ENCODE measurements at regions not wholly inside any gene's neighbourhood (a gene's known extent, or its start where the extent isn't known, plus 50 kb on each side); places are given as distances from the start of the nearest gene placed in this dataset.
A peak's percentile ranks its signal among the peaks of the same experiment; 100 is the strongest.

GRCh38 chr4:138111462-138112000, 130.6 kb downstream of the SLC7A11 start:
- intact Hi-C loops (cut with micrococcal nuclease) = no loop called here

More at GRCh38 chr4:138111462-138112000, 130.6 kb downstream of the SLC7A11 start:
- no peak overlapping the region for H3K56ac ChIP-seq (ENCODE audit: extremely low read depth, insufficient read depth, low read length)
- peak overlapping the region; percentile 18 for H2AFZ ChIP-seq (replicated peaks; ENCODE audit: low read length, poor library complexity)
- H3K4me1 ChIP-seq (ENCODE audit: control insufficient read depth, insufficient read depth, low read length) = peaks cover 5% of the 10 kb centered on the region
- BruUV-seq (replicated peaks) = no TSS peak
- no peak overlapping the region for H3K14ac ChIP-seq (replicated peaks; ENCODE audit: low read depth, low read length)
- no peaks in the 10 kb centered on the region; the same call in 1 of the 2 replicates for H3K9me3 ChIP-seq (ENCODE audit: control insufficient read depth, insufficient read depth, low read length)
- ChIA-PET POLR2A (ENCODE audit: unreplicated experiment) (no interaction called here), CTCF (interaction anchor here (1.4 kb wide), 1 partner anchor 21 kb away, joined by 4 read pairs; no protein-coding TSS in a partner anchor)
- no peak overlapping the region; the same call in 1 of the 2 replicates for H2AK5ac ChIP-seq (ENCODE audit: low read depth, low read length)
- H3K4me2 ChIP-seq (ENCODE audit: low read depth, low read length) = no peak overlapping the region
- peak overlapping the region; percentile 21; the same call in 1 of the 2 replicates for H2BK20ac ChIP-seq (ENCODE audit: low read depth, low read length)
- no peak overlapping the region for H3K23ac ChIP-seq (ENCODE audit: low read depth, low read length)
- no peaks in the 10 kb centered on the region for H3K36me3 ChIP-seq (ENCODE audit: control insufficient read depth, insufficient read depth, low read length)
- TF ChIP-seq MAFK (IDR thresholded peaks at IDR 0.05; ENCODE audit: low read depth, low read length) (no peak), MXI1 (IDR thresholded peaks at IDR 0.05; ENCODE audit: borderline replicate concordance, low read depth, low read length) (no peak)
- no peak overlapping the region for H2BK15ac ChIP-seq (ENCODE audit: low read depth, low read length)
- no peak overlapping the region for H4K91ac ChIP-seq (ENCODE audit: insufficient read depth, low read depth, low read length)
- no CpG with 5 or more reads among the region's 3 CpGs for WGBS, 2 experiments (ENCODE audit: extremely low coverage in 2 of 2, insufficient read length in 1 of 2)
- no peak overlapping the region for H3K18ac ChIP-seq (ENCODE audit: low read depth, low read length)
- in situ Hi-C loops (cut with MboI; ENCODE audit: low sequenced_read_pairs) = no loop called here
- H4K20me1 ChIP-seq (ENCODE audit: insufficient read depth, low read length) = no peaks in the 10 kb centered on the region
- H3K4ac ChIP-seq (ENCODE audit: low read depth, low read length) = no peak overlapping the region
- H4K5ac ChIP-seq (ENCODE audit: low read depth, low read length) = no peak overlapping the region
- no peak overlapping the region for H2BK5ac ChIP-seq (ENCODE audit: low read depth, low read length, poor library complexity, severe bottlenecking)
- H3K4me3 ChIP-seq (ENCODE audit: insufficient read depth, low read depth, low read length) = no peak overlapping the region
- H2BK120ac ChIP-seq (ENCODE audit: low read depth, low read length) = peak overlapping the region; percentile 6; the same call in 1 of the 2 replicates
- H3K27me3 ChIP-seq (ENCODE audit: control insufficient read depth, insufficient read depth, low read length) = no peaks in the 10 kb centered on the region
- ATAC-seq (ENCODE audit: low read depth) = 0 out of 2 replicates have a peak, but pooled peaks have one; percentile 21
- H3K79me1 ChIP-seq (ENCODE audit: low read depth in 1 of 2, low read length in 2 of 2) = no peaks in the 10 kb centered on the region
- H4K8ac ChIP-seq (ENCODE audit: low read depth in 2 of 2, low read length in 2 of 2) = peak overlapping the region in 1 of 2 experiments; percentile 58; a peak in 1 of 4 replicates
- no peak overlapping the region for H2AK9ac ChIP-seq (replicated peaks; ENCODE audit: low read depth, low read length, poor library complexity)
- 0 out of 2 replicates have a peak, but pooled peaks cover 3% of the 10 kb centered on the region for H3K9me1 ChIP-seq (ENCODE audit: insufficient read depth, low read length)
- peak; percentile 29 for DNase-seq
- H3K9ac ChIP-seq (ENCODE audit: low read depth, low read length) = no peak overlapping the region
- dilution Hi-C loops (cut with HindIII; ENCODE audit: low sequenced_read_pairs, unreplicated experiment) = no loop called here
- H3K27ac ChIP-seq (ENCODE audit: insufficient read depth, low read length) = no peak overlapping the region

Measured in IMR-90 (cell line).